GM12875 (cell line): ENCODE measurements at regions not wholly inside any gene's neighbourhood (a gene's known extent, or its start where the extent isn't known, plus 50 kb on each side); places are given as distances from the start of the nearest gene placed in this dataset.

Experiments used
- H3K4me3 ChIP-seq: one replicate; pipeline ENCODE4 v1.5.1; 2011; ENCODE audit warnings: low read depth, low read length, control low read depth
- CTCF ChIP-seq: IDR thresholded peaks from 2 replicates; pipeline ENCODE4 v1.5.1; 2011; ENCODE audit warnings: low read depth, mild to moderate bottlenecking, control low read depth, inconsistent platforms, low read length, moderate library complexity, borderline replicate concordance; ENCODE audit not compliant: insufficient read depth

DNA sequence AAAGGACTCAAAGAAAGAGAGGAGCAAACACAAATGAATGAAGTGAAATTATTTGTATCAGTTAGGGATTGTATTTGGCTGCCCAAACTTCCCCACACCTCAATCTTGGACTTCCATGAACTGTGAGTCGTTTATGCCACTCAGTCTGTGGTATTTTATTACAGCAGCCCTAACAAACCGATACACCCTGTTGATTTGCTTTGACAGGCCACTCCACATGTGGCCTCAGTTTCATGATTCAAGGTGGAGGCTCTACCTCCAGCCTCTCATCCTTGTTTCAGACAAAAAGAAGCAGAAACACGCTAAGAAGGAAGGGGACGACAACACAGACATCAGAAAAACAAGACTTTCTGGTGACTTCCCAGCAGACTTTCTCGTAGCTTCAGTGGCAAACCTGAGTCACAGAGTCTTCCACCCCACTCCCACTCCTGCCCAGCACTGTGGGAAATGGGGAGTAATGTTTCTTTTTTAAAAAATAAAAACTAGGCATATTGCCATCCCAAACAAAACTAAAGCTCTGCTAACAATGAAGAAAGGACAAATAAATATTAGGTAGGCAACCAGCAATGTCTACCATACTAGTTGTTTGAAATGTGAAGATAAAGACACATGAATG is 52.2 kb upstream of the ABCA1 start:
- no peak overlapping the region for H3K4me3 ChIP-seq
- TF ChIP-seq CTCF = no peak

- no peak overlapping the region for H3K4me3 ChIP-seq
- TF ChIP-seq CTCF = no peak
Observed at GRCh38 chr9:104981543-104982129, 53.7 kb upstream of the ABCA1 start.

DNA sequence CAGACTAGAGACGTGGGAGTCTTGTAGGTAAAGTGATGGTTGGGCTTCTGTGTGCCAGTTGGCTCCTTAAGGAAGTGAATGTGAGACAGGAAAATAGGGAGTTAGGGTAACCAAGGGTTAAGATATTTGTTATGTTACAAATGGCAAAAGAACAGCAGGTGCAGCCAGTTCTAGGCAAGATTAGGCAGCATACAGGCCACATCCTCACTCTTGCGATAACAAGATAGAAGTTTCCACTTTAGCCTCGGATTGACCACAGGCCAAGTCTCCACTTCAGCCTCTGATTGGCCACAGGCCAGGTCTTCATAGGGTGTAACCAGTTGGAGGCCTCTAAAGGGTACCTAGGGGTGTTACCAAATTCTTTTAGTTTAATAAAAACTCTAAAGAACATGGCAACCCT is 54.6 kb upstream of the ABCA1 start:
- TF ChIP-seq CTCF = no peak
- H3K4me3 ChIP-seq = no peak overlapping the region

GRCh38 chr9:104983491-104983890 is 55.5 kb upstream of the ABCA1 start:
- H3K4me3 ChIP-seq = no peak overlapping the region
- no peak for TF ChIP-seq CTCF

- H3K4me3 ChIP-seq = no peak overlapping the region
- TF ChIP-seq CTCF = no peak
Observed at GRCh38 chr9:104984121-104984520, 56.2 kb upstream of the ABCA1 start.

DNA sequence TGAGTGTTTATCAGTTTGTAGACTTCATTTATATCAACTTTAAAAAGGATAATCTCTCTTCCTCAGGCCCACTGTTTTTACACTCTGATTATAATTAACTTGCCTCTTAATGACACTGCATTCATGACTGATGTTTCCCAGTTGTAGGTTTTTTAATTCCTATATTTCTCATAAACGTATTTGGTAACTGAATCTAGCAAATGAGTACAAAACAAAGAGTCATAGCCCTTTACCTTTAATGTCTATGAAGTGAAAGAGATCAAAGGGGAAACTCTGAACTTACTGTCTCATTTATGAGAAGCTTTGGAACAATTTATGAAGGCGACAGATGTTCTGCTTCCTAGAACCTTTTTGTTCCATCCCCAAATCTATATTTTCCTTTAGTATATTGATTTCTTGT is 56.6 kb upstream of the ABCA1 start:
- TF ChIP-seq CTCF = no peak

GRCh38 chr9:104984948-104985347 is 57.0 kb upstream of the ABCA1 start:
- H3K4me3 ChIP-seq = no peak overlapping the region
- no peak for TF ChIP-seq CTCF

More for the DNA sequence above, 56.6 kb upstream of the ABCA1 start:
- no peak overlapping the region for H3K4me3 ChIP-seq
